Stimulated activated CD4-positive, alpha-beta T cell treated with anti-CD3 and anti-CD28 coated beads, TNF-alpha, amount 100 ng/mL, for 4 hours (primary cell): ENCODE measurements at regions not wholly inside any gene's neighbourhood (a gene's known extent, or its start where the extent isn't known, plus 50 kb on each side); places are given as distances from the start of the nearest gene placed in this dataset.

Experiments
- DNase-seq, 3 experiments: peaks; one replicate each; pipeline ENCODE4 v3.0.0-alpha.2; 2020; ENCODE audit warnings: low read depth in 3 of 3

DNA sequence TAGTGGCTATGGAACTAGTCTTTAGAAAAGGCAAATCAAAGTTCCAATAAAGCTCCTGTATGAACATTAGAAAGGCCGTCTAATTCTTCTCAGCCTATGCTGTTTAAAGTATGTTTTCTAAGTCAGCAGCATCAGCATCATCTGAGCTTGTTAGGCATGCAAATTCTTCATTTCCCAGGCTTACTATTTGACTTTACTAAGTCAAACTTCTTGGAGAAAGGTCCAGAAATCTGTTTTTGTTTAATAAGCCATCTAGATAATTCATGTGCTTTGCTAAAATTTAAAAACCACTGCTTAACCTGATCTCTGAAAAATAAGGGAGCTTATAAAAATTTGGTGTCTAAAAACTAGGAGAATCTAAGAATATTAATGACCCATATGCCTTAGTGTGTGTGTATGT, 200.2 kb upstream of the SGCD start:
- no peak for DNase-seq

DNA sequence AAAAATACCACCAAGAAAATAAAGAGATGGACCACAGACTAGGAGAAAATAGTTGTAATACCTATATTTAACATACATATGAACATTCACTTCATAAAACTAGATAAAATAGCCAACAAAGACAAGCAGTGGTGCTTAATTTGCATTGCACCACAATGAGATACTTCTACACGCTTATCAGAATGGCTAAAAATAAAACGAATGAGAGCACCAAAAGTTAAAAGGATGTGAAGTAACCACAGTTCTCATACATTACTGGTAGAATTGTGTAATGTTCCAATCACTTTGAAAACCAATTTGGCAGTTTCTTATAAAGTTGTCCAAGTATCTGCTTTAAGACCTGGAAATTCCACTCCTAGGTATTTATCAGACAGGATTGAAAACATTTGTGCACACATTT, 198.9 kb upstream of the SGCD start:
- no peak for DNase-seq

DNA sequence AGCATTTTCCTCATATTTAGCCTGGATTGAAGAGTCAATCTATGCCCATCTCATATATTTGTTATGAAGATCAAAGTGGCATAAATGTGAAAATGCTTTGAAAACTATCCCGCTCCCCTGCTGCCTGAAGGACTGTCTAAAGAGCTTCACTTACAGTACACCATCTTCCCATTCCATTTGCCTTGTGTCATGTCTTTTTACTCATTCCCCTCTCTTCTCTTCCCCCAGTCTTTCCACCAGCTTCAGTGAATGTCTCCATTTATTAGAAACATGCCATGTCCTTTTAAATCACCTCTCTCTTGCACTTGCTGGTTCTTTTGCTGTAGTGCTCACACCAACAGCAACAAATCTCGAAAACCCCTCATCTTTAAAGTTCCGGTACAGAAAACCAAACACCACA, 192.7 kb upstream of the SGCD start:
- DNase-seq: no peak

DNA sequence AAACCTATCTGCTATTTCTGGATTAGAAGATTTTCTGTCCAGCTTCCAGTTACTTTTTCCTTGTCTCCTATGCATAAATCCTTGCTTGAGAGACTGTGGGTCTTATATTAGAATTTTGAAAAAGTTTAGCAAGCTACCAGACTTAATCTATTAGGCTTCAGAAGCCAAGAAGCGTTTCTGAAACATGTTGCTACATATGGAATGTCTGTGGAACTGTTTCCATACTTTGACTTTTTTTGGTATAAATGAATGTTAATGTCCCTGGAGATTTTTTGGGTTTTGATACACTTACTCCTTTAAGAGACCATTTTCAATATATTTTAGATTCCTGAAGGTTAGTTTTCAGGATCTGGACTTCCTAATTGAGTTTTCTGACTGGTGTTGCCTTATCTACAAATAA, 191.4 kb upstream of the SGCD start:
- no peak for DNase-seq

DNA sequence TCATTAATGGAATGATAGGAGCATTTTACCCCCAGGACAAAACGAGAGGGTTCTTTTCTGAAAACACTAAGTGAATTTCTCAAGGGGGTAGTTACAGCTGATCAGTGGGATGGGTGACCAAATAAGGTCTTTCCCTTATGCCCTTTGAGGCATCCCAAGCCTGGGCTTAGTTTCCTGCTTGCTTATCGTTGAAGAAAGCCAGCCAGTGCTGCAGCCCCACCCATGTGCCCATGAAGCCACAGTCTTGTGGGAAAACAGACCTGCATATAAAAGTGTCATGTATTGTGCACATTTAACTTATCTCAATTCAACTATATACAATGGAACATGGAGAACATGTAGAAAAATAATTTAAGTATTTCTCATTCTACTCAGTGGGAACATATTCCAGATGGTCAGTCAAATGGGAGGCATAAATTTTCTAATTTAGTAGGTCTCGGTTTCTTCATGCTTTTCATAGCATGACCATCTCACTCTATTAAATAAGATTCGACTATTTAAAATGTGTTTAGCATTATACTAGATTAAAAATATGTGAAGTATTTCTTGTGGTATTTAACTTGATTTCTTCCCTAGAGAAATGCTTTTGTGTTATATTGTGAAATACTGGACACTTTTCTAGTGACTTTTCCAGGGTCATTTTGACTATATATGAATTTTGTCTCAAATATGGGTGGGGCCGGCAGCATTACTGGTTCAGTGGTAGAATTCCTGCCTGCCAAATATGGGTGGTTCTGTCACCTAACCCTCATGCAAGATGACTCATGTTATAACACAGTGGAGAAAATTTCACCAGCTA, 189.7 kb upstream of the SGCD start:
- DNase-seq: no peak

DNA sequence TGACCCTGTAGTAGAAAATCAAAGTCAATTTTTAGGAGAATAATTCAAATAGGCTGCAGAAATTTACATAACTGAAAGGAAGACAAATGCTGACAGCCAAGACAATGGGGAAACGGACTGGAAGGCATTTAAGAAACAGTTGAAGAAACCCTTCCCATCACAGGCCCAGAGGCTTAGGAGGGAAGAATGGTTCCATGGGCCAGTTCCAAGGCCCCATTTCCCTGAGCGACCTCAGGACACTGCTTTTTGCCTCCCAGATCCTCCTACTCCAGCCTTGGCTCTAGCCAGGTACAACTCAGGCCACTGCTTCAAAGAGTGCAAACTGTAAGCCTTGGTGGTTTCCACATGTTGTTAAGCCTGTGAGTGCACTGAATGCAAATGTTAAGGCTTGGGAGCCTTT, 184.1 kb upstream of the SGCD start:
- DNase-seq: no peak

DNA sequence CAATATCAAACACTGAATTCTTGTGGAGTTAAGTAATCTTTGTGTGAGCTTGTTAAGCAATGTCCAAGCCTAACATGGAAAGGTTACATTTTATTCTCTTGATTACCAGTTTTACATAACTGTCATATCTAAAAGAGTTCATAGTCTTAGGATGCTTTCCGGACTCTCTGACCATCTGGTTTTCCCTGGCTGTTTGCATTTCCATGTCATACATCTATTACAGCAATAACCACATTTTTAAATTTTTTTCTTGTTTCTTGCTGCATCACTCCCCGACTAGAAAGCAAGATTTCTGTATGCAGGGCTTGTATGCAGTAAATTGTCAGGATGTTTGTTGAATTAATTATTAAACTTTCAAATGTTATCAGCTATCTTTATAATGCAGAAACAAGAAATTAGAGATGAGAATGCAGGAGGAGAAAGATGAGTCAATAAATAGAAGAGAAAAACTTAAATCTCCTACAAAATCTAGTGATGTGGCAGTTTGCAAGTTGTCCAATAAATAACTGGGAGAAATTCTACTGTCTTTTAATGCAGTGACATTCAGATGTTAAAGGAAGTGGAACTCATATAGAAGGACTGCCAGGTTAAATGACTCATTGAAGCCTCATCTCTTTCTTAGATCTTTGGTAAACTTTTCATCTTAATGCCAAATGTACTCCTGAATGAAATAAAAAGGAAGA, 179.6 kb upstream of the SGCD start:
- DNase-seq: no peak

DNA sequence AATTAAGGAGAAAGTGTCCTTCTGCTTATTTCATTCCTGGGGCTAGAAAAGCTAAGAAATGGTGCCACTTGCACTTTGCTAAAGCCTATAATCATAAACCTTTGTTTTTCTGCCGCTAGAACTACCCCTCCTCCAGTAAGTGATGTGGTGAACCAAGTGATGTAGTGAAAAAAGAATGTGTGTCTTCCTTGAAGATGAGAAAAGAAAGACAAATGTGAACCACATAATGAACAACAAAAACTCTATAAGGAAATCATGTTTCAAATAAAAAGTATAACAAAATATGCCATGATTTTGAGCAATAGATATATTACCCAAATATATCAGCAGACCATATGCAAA, 179.0 kb upstream of the SGCD start:
- no peak for DNase-seq

DNA sequence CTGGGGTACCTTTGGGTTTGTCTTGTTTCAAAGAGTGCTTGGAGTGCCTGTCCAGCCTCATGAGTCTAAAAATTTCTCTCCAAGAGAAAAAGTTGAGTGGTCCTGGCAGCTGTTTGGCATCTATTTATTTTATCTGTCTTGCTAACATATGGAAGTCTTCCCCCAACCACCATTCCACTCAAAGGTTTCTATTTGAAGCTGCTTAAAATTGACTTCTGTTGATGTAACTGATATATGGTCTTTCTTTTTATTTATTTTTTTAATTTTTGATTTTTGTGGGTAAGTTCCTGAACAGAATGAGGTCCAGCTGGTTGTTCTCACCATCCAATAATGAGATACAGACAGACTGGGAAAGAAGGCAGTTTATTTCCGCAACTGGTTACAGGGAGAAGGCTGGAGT, 178.7 kb upstream of the SGCD start:
- DNase-seq: no peak

DNA sequence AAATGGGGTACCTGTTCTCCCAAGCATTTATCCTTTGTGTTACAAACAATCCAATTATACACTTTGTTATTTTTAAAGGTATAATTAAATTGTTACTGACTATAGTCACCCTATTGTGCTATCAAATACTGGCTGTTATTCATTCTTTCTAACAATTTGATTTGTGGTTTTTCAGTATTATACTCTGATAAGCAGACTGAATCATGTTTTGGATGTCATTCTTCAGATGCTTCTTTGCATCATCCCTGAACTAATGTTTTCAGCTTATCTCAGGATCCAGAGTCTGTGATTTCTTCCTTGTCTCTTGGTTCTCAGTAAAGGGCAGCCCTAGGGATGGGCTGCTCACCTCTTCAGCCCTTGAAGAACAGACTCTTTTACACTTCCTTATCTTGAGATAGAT, 177.8 kb upstream of the SGCD start:
- no peak for DNase-seq

DNA sequence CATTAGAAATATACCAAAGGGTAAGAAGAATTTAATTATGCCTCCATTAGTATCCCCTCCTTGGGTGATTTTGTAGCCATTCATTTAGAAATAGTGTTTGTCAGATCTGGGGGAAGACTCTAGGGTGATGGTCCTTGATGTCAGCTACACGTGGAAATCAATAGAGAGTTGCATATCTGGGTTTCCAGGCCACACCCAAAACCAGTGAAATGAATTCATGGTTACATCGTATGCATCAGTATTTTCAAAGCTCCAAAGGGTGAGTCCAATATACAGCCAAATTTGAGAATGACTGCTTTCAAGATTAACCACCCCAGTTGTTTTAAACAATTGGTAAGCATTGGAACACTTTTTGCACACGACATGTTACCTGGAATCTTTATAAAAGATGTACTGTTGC, 173.4 kb upstream of the SGCD start:
- DNase-seq: no peak

DNA sequence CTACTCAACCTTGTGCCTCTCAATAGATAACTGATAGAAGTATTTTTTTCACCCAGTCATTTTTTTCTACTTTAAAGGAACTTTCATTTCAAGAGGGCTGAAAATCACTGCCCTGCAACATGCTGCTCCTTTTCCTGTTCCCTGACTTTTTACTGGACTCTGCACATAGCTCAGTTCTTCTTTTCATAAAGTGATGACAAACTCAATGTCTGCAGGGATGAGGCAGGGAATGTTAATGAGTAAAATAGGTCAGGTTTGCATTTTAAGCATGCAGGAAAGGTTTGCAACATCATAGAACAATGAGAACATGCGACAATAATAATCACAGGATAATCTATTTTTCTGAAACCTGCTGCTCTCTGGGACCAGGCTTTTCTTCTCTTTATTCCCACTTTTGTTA, 172.2 kb upstream of the SGCD start:
- DNase-seq: no peak

DNA sequence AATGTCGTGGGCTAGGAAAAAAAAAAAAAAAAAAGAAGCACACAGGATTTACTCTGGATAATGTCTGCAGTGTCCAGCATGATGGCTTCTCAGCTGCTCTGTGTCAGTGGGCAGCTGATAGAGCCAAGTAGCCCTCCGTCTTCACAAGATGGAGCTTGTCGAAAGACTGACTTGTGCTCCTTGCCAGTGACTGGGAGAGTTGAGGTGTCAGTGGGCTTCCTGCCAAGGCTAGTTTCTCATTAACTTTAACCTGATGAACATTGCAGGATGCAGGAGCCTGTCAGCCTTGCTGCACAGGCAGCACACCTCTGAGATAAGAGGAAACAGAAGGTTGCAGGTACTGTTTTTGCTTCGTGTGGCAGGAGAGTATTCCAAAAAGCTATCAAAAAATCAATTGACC, 171.4 kb upstream of the SGCD start:
- no peak for DNase-seq

DNA sequence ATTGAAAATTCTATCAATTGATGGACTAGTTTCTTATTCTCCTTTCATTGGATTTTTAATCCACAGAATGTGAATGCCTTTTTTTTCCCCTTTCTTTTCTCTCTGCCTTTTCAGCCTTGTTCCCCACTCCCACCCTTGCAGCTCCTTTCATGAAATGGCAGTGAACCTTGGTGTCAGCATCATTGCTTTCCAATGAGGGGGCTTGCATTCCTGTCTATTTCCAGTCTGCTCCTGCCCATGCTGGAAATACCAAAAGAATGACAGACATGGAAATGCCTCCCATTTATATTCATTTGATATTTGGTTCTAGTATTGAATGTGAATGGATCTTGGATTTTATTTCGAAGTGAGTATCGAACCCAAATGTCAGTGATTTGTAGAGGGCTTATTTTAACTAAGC, 162.7 kb upstream of the SGCD start:
- no peak for DNase-seq

DNA sequence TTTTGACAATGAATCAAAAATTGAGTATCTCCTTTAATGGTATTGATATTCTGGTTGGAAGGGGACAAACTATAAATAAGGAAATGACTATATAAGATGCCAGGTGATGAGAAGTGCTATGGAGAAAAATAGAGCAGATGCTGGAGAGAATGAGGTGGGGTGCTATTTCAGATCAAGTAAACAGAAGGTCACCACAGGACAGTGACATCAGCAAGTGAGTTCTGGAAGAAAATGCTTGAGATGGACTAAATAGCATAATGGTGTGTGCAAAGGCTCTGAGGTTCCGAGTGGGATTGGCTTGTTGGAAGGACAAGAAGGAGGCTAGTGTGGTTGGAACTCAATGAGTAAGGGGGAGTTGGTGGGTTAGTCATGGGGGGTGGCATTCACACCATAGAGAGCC, 157.5 kb upstream of the SGCD start:
- DNase-seq: no peak

DNA sequence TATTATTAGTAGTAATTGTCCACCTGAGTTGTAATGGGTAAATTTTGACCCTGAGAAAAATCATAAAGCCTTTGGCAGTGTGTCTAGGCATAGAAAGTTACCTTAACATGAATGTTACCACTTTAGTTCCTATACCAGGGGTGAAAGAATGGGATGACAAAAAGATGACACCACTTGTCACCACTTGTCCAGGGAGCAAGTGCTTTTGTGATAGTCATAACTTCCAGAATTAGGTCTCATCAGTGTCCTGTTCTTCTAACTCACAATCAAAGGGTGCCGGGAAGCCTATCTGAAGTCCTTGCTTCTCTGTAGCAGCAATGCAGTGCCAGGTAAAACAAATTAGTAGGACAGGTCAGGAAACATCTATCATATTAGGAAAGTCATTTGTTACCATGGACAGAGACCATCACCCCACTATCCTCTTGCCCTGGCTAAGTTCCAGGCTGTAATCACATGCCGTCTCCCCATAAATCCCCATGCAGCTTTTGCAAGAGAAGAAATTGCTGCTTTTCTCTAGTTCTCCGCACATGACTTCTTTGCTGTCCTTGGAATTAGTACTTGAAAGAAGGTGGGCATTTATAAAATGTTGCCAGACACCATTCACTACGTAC, 156.5 kb upstream of the SGCD start:
- no peak for DNase-seq

DNA sequence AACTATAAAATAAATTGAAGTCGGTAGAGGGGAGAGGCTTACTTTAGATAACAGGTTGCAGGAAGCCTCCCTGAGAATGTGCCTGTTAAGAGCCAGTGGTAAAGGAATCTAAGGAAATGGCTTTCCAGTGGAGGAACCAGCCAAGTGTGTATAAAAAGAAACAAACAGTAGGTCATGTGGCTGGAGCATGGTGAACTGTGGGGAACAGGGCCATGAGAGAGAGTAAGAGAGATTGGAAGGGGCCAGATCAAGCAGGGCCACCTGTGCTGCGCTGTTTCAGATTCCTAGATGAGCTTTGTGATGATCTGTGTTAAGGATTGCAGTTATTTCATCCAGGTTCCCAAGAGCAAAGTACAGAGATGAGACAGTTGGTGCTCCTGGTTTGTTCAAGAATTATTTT, 152.7 kb upstream of the SGCD start:
- no peak for DNase-seq

DNA sequence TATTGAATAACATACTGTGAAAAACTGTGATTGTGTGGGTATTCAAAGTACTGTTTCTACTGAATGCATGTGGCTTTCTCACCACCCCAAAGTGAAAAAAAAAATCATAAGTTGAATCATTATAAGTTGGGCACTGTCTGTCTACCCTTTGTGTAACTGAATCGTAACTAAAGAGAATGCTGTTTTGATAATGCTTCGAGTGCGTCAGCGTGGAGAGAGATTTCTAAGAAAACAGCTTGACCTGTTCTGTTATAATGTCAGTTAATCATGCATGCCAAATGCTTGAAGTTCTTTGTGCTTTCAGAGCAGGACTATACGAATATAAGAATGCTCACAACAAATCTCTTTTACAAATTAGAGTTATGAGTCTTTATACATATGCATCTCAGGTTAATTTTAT, 148.8 kb upstream of the SGCD start:
- no peak for DNase-seq

DNA sequence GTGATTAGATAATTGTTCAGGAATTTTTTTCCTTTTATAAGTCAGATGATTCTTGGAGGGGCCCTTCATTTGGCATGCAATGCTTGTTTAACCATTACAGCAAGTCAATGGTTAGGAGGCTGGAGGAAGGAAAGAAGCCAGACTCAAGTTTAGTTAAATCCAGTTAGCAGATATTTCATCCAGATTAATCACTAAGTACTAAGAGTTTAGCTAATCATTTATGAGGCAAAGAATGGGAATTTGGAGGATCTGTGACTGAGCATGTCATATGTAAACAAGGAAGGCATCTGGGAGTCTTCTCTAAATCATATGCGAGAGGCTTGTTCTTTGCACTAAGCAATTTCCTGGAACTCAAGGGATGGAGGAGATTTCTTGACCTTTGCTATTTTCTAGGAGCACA, 145.3 kb upstream of the SGCD start:
- DNase-seq: no peak

DNA sequence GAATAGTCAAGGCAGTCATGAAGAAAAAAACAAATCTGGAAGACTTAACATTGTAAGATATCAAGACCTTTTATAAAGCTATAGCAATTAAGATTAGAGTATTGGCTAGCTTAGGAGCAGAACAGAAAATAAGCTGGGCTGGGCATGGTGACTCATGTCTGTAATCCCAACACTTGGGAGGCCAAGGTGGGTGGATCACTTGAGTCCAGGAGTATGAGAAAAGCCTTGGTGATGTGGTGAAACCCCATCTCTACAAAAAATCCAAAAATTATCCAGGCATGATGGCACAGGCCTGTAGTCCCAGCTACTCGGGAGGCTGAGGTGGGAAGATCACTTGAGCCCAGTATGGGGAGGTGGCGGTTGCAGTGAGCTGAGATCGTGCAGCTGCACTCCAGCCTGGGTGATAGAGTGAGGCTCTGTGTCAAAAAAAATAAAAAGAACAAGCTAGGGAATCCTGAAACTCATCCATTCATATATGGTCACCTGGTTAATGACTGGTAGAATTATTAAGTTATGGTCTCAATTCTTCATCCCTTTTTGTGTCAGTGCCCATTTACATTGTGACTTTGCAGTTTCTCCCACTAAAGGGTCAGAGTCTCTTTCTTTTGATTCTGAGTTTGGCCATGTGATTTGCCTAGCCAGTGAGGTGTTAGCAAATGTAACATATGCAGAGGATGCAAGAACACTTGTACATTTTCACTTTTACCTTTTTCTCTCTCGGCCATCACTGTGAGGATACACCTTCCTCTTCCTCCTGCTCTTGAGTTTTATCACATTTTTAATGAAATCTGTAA, 144.6 kb upstream of the SGCD start:
- DNase-seq: no peak

DNA sequence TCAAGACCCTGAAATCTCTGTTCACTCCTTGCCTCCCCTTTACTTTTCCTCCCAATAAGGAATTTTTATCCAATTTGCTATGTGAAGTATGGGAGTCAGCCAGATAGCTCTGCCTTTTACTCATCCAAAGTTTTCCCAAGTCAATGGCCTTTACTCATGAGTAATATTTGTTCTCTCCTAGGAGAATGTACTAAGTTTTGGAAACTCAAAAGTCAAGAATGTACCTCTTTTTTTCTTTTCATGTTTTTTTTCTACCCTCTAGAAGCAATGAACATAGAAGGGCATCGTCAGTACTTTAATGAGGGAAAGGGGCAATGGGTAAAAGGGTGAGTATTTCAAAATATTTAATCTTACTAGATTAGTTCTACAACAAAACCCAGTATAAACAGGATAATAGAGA, 140.2 kb upstream of the SGCD start:
- DNase-seq: no peak

DNA sequence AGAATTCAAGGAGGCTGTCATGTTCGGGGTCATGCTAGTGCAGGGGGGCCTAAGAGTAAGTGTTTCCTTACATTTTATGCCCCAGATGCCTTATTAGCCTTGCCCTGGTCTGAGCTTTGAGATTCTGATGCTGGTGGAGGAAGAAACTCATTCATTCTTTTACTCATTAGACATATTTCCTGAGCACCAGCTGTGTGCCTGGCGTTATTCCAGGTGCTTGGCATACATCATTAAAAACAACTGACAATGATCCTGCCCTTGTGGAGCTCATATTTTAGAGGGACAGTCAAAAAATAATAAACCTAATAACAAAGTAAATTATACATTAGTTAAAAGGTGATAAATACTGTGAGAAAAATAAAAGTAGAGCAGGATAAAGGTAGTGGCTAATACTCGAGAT, 138.9 kb upstream of the SGCD start:
- no peak for DNase-seq

DNA sequence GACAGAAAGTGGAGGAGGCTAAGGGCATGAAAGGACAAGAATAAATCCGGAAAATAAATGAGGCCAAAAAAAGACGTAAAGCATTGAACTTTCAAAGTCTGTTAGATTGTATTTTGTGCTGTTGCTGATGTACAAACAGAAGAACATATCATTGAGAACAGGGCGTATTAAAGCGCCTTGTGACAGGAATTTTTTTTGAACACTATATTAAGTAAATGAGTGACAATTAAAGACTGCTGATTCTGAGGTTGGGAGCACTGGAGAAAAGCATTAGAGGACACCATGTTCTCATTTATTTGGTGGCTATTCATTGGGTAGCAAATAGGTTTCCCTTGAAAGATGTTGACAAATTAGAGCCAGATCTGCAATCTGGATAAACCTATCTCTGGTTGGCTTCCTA, 137.3 kb upstream of the SGCD start:
- DNase-seq: no peak
